GM19397 (cell line): ENCODE measurements at regions not wholly inside any gene's neighbourhood (a gene's known extent, or its start where the extent isn't known, plus 50 kb on each side); places are given as distances from the start of the nearest gene placed in this dataset.

Experiments
- ATAC-seq: cut with Tn5 transposase; IDR thresholded peaks from one replicate; pipeline ENCODE4 v1.9.1; 2021; ENCODE audit warnings: mild to moderate bottlenecking, moderate library complexity; ENCODE audit not compliant: unreplicated experiment

GRCh38 chr20:11195899-11196558 lies 522.2 kb upstream of the JAG1 start:
- ATAC-seq, result no peak

DNA sequence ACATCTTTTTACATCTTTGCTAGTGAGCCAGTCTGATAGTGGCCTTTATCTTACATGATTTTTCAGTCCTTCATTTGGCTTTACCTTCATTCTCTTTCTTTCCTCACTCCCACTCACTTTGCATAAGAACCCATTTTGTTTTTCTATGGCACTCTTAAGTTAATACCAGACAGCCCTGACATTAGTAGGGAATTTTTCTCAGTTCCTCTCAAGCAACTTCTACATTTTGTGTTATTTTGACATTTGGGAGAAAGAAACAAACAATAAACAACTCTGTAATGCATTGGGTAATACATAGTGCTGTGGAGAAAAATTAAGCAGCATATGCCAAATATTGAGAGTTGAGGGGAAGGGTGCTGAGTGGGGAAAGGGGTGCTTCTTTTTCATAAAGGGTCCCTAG lies 524.1 kb upstream of the JAG1 start:
- ATAC-seq, result no peak

GRCh38 chr20:11200423-11200822 lies 526.6 kb upstream of the JAG1 start:
- no peak for ATAC-seq

DNA sequence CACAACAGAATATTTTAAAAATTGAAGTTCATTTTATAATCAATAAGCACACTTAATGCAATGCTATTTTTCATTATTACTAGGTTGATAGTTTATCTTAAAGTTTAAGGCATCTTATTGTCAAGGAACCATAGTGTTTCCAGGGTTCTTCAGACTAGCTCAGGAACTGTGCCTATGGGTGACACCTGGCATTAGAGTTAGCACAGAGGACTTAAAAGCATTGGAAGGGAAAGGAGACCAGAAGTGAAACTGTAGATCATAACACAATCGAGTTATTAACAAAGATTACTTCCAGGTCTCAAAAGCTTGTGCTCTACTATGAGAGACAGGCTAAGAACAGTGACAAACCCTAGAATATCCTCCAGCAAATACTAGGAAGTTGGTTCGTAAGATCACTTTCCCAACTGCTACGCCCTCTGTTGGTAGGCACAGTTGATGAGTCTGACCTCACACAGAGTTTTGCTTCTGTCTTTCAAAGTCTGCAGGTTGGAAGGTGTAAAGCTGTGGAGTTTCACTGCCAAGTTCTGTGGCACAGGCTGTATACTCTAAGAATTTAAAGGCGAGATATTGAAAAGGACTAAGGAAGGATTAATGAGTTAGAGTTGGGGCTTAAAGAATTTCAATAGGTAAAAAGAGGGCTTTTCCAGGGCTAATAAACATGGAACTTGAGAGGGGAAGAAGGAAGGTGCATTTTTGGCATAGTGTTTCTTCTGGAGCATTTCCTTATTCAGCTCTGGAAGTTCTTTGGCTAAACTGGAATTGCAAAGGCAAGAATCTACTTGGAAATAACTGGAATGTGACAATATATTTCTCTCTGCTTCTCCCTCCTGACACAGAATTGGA lies 531.3 kb upstream of the JAG1 start:
- ATAC-seq, result peak; percentile 75

DNA sequence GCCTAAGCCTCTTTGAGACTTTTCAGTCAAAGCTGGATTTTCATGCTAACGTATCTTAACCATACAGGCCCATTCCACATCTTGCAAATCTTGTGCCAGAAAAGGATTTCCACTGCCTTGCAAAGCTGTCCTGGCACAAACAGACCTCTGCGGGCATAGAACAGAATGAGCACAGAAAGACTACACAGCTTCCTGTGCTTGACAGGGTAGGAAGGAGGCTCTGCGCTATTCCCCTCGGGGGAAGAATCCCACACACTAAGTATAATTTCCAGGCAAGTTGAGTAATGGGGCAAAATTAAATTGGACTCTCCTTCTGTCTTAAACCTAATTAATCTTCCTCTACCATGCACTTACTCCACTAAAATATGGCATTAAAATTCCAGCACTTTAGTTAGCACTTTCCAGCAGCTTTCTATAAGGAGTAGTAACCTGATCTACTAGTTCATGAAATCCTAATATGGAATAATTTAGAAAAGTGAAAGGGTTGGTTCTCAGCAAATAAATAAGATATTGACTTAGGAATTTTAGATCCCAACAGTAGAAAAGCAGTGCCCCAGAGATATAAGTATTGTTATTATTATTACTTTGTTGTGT lies 532.1 kb upstream of the JAG1 start:
- no peak for ATAC-seq

DNA sequence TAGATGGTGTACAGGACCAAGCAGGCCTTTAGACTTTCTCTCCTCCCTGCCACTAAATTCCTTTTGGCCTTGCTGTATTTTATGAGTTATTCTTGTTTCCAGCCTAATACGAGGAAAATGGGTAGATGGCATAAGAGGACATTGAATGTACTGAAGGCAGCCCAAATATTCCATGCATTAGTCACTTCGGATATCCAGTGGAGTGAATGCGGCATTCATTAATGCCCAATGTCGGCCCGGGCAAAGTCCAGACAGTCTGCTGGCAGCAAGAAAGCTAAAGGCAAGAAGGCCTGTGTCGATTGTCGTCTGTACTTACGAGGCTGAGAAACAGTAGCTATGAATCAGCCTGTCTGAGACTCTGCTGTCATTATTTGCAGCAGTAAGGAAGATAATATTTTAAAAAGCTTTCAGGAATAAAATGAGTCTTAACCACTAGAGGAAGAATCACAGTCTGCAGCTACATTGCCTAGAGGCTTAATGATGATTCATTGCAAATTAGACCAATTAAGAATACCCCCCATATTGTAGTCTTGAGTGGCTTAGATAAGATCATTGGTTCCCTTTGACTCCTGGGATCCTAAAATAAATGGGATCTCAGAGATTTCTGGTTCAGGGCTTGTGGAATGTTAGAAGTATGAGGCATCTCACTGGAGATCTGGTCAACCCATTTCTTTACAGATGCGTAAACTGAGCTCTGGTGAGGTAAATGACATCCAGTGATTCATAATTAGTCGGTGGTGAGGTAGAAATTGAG lies 534.1 kb upstream of the JAG1 start:
- no peak for ATAC-seq

GRCh38 chr20:11210611-11211010 lies 536.8 kb upstream of the JAG1 start:
- no peak for ATAC-seq

- ATAC-seq, result no peak
These were observed 538.5 kb upstream of the JAG1 start for GRCh38 chr20:11212272-11212671.

GRCh38 chr20:11212902-11213301 lies 539.1 kb upstream of the JAG1 start:
- ATAC-seq, result no peak

GRCh38 chr20:11214256-11214840 lies 540.5 kb upstream of the JAG1 start:
- no peak for ATAC-seq

GRCh38 chr20:11216451-11217314 lies 542.9 kb upstream of the JAG1 start:
- ATAC-seq, result no peak

GRCh38 chr20:11217326-11218172 lies 543.8 kb upstream of the JAG1 start:
- ATAC-seq, result no peak

DNA sequence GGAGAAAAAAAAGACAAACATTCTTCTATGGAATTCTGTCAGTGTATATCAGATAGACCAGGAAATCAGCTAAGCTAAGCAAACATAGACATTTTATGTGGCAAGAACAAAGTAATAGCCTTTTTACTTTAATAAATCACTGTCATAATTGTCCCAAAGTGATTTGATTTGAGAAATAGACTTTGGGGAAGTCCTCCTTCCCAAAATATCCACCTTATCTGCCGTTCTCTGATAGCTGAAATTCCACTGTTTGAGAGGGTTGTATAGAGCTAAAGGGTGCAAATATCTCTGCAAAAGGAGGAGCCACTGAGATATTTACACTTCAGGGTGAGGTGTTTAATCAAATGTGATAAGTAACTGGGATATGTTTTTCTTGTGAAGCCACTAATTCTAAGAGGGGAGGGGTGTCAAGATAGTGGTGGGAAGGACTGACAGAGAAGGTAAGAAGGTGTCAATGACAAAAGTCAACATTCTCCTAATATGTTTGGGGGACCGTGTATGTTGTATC lies 544.4 kb upstream of the JAG1 start:
- no peak for ATAC-seq

- ATAC-seq, result no peak
These were observed 545.4 kb upstream of the JAG1 start for GRCh38 chr20:11219192-11219591.

GRCh38 chr20:11221046-11221445 lies 547.2 kb upstream of the JAG1 start:
- no peak for ATAC-seq

DNA sequence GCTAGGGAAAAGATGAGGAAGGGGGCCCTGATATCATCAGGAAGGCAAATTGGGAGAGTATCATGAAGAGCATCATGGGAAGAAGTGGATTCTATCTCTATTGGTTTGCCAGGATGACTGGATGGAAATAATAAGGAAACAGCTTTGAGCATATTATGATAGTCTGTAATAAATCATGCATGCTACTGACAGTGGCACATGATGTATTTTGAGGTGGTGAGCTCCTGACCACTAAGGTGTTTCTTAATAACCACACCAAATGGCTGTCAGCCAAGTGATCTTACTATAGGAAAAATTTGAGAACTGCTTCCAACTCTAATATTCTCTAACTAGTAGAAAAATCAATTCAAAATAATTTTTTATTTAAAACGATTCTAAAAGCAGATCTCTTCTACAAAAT lies 548.4 kb upstream of the JAG1 start:
- ATAC-seq, result no peak

- ATAC-seq, result no peak
These were observed 553.8 kb upstream of the JAG1 start for GRCh38 chr20:11227602-11228001.

DNA sequence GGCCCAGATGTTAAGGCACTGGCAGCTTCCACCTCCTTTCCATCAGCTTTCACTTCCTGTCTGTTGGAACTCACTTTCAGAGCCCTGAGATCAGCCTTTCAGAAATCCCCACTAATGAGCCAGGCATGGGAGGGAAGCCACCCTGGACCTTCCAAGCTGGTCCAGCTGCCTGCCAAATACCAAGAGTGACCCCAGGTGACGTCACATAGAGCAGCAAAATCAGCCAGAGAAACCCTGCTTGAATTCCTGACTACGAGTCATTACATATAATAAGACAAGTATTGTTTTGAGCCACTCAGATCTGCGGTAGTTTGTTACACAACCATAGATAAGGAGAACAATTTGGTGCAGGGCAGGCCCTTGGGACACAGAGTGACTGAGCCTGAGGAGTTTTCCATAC lies 556.0 kb upstream of the JAG1 start:
- ATAC-seq, result no peak

DNA sequence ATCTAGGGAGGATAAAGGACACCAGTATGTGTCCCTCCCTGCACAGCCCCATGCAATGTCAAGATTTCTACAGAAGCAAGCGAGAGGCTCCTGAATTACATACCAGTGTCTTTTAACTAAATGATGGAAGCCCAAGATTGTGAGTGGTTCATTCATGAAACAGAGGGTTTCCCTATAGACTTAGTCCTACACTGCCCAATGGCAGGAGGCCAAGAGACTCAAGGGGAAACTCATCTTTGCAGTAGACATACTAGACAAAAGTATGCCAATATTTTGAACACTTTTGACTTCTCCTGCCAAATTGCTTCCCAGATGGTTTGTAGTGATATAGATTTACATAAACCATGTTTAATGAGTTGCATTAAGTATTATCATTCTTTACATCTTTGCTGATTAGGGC lies 557.2 kb upstream of the JAG1 start:
- ATAC-seq, result no peak
